MM.1S (cell line): ENCODE measurements at regions not wholly inside any gene's neighbourhood (a gene's known extent, or its start where the extent isn't known, plus 50 kb on each side); places are given as distances from the start of the nearest gene placed in this dataset.

Experiments used
- DNase-seq: peaks from one replicate; pipeline ENCODE4 v3.0.0-alpha.2; 2015
- H2AFZ ChIP-seq: fragments of 300-600 bp; sonication (generic); 2 replicates; pipeline ENCODE4 v1.6.0; 2016; ENCODE audit warnings: antibody characterized with exemption, low read length
- H3F3A ChIP-seq: fragments of 300-600 bp; sonication (generic); 2 replicates; pipeline ENCODE4 v1.6.1; 2016; ENCODE audit warnings: mild to moderate bottlenecking, antibody characterized with exemption, low read length, moderate library complexity, mixed read lengths; ENCODE audit not compliant: insufficient read depth
- H3K27ac ChIP-seq: fragments of 300-600 bp; sonication (generic); 2 replicates; pipeline ENCODE4 v1.5.1; 2016; ENCODE audit warnings: mild to moderate bottlenecking, low read length
- H3K27me3 ChIP-seq: fragments of 300-600 bp; sonication (generic); replicated peaks from 2 replicates; pipeline ENCODE4 v1.6.0; 2016; ENCODE audit warnings: low read length; ENCODE audit not compliant: insufficient read depth
- H3K36me3 ChIP-seq: fragments of 300-600 bp; sonication (generic); replicated peaks from 2 replicates; pipeline ENCODE4 v1.6.1; 2016; ENCODE audit warnings: mild to moderate bottlenecking, low read length, mixed read lengths; ENCODE audit not compliant: insufficient read depth
- H3K4me1 ChIP-seq: fragments of 300-600 bp; sonication (generic); 2 replicates; pipeline ENCODE4 v1.6.1; 2016; ENCODE audit warnings: low read length, mixed read lengths
- H3K4me2 ChIP-seq: fragments of 300-600 bp; sonication (generic); 2 replicates; pipeline ENCODE4 v1.6.0; 2016; ENCODE audit warnings: low read depth, low read length
- H3K4me3 ChIP-seq: fragments of 300-600 bp; sonication (generic); 2 replicates; pipeline ENCODE4 v1.5.1; 2016; ENCODE audit warnings: low read length, mixed read lengths
- H3K79me2 ChIP-seq: fragments of 300-600 bp; sonication (generic); 2 replicates; pipeline ENCODE4 v1.6.1; 2016; ENCODE audit warnings: mixed run types, low read length, mixed read lengths
- H3K9ac ChIP-seq: fragments of 300-600 bp; sonication (generic); 2 replicates; pipeline ENCODE4 v1.6.1; 2016; ENCODE audit warnings: low read length, mixed read lengths
- H3K9me2 ChIP-seq: fragments of 300-600 bp; sonication (generic); replicated peaks from 2 replicates; pipeline ENCODE4 v1.6.1; 2016; ENCODE audit warnings: mild to moderate bottlenecking, low read length, mixed read lengths; ENCODE audit not compliant: insufficient read depth
- H3K9me3 ChIP-seq: fragments of 300-600 bp; sonication (generic); replicated peaks from 2 replicates; pipeline ENCODE4 v1.6.1; 2016; ENCODE audit warnings: mild to moderate bottlenecking, low read length, mixed read lengths; ENCODE audit not compliant: insufficient read depth
- H4K20me1 ChIP-seq: fragments of 300-600 bp; sonication (generic); 2 replicates; pipeline ENCODE4 v1.6.1; 2016; ENCODE audit warnings: mild to moderate bottlenecking, low read length, moderate library complexity, mixed read lengths; ENCODE audit not compliant: insufficient read depth
- CTCF ChIP-seq: fragments of 300-600 bp; sonication (generic); IDR thresholded peaks from 2 replicates; pipeline ENCODE4 v1.5.1; 2016; ENCODE audit warnings: antibody characterized with exemption, low read length, mixed read lengths
- EZH2 ChIP-seq: fragments of 300-600 bp; sonication (generic); optimal IDR thresholded peaks from 2 replicates; pipeline ENCODE3; 2017; ENCODE audit warnings: low read depth, mild to moderate bottlenecking, antibody characterized with exemption, low read length, mixed read lengths
- EZH2phosphoT487 ChIP-seq: fragments of 300-600 bp; sonication (generic); IDR thresholded peaks from 2 replicates; pipeline ENCODE4 v1.6.1; 2018; ENCODE audit warnings: antibody characterized with exemption, low read length

DNA sequence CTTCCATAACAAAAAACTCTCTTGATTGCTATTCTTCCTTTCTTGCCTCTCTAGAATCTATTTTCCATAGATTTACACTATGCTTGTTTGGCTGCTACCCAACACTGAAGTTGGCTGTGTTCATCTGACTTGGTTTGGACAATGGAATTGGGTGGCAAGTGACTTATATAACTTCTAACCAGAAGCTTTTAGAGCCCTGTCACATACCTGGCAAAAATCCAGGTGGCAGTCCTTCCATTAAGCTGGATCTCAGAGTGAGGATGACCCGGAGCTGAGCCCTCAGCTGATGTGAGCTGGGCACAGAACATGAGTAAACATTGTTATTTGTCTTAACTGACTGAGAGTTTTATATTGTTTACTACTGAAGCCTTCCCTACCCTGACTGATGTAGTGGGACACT, 225.7 kb downstream of the TLR4 start:
- Histone ChIP-seq H3K79me2 (no peaks in the 10 kb centered on the region), H3K9ac (no peak overlapping the region), H4K20me1 (no peaks in the 10 kb centered on the region), H3K27me3 (no peaks in the 10 kb centered on the region), H3K4me1 (0 out of 2 replicates have a peak, but pooled peaks cover 5% of the 10 kb centered on the region), H3K9me2 (no peaks in the 10 kb centered on the region), H3K4me3 (no peak overlapping the region), H3F3A (no peaks in the 10 kb centered on the region), H3K9me3 (no peaks in the 10 kb centered on the region), H2AFZ (no peak overlapping the region), H3K4me2 (no peak overlapping the region), H3K27ac (no peak overlapping the region), H3K36me3 (no peaks in the 10 kb centered on the region)
- DNase-seq = no peak
- TF ChIP-seq EZH2 = no peak

- no peak overlapping the region for H3K9ac ChIP-seq
- H3F3A ChIP-seq = peaks cover 15% of the 10 kb centered on the region
- no peaks in the 10 kb centered on the region for H4K20me1 ChIP-seq
- TF ChIP-seq EZH2phosphoT487 (no peak), EZH2 (no peak), CTCF (no peak)
- H3K4me2 ChIP-seq = no peak overlapping the region
- no peak overlapping the region for H2AFZ ChIP-seq
- no peaks in the 10 kb centered on the region for H3K9me3 ChIP-seq
- no peaks in the 10 kb centered on the region for H3K36me3 ChIP-seq
- H3K4me3 ChIP-seq = no peak overlapping the region
- DNase-seq = no peak
- no peaks in the 10 kb centered on the region for H3K79me2 ChIP-seq
- peaks cover 20% of the 10 kb centered on the region for H3K4me1 ChIP-seq
- H3K27ac ChIP-seq = no peak overlapping the region
- no peaks in the 10 kb centered on the region for H3K27me3 ChIP-seq
- no peaks in the 10 kb centered on the region for H3K9me2 ChIP-seq
These were observed 228.4 kb downstream of the TLR4 start for GRCh38 chr9:117932585-117932984.

DNA sequence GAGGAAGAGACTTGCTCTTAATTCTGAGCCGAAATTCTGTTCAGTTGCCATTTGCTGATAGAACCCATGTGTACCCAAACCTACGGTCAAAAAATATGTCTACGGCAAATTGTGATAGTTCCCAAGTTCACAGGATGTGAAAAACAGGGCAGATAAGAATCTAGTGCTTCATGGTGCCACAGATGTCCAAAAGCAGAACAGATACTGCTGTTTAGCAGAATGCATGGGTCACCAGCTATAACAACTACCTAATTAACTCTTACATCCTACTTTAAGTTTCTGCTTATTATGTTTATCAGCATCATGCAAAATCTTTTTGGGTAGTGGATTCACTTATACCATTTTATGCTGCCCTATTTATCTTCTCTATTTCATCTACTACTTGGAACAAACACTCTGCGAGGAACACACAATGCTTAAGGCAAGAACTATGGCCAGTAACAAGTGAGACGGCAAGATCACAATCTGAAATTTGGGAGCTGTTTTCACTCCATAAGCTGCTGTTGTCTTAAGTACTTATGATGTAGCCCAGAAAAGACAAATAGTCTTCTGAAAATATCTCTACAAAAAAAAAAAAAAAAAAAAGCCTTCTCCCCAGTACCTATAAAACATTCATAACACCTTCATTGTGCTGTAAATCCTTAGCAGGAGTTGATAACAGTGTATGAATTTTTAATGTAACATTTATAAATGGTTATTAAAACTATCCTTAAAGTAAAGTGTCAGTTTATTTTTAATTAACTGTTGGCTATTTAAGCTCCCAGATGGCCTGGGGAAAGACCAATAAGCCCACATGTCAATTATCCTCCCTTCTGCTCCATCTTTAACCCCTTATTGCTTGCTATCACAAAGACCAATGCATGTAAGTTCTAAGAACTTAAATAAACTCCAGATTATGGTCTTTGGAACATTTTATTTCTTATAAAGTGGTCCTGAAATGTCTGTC, 232.3 kb downstream of the TLR4 start:
- TF ChIP-seq EZH2phosphoT487 (no peak), EZH2 (no peak), CTCF (no peak)
- H3K27me3 ChIP-seq = no peaks in the 10 kb centered on the region
- peak overlapping the region; percentile 85 for H3K27ac ChIP-seq
- peak; percentile 68 for DNase-seq
- peak overlapping the region; percentile 53 for H3K9ac ChIP-seq
- no peaks in the 10 kb centered on the region for H3K36me3 ChIP-seq
- H3K79me2 ChIP-seq = no peaks in the 10 kb centered on the region
- H3F3A ChIP-seq = peaks cover 15% of the 10 kb centered on the region
- peak overlapping the region; percentile 61 for H2AFZ ChIP-seq
- no peaks in the 10 kb centered on the region for H3K9me3 ChIP-seq
- peak overlapping the region; percentile 52 for H3K4me2 ChIP-seq
- H3K9me2 ChIP-seq = no peaks in the 10 kb centered on the region
- peaks cover 27% of the 10 kb centered on the region for H3K4me1 ChIP-seq
- H3K4me3 ChIP-seq = peak overlapping the region; percentile 11; the same call in 1 of the 2 replicates
- no peaks in the 10 kb centered on the region for H4K20me1 ChIP-seq

DNA sequence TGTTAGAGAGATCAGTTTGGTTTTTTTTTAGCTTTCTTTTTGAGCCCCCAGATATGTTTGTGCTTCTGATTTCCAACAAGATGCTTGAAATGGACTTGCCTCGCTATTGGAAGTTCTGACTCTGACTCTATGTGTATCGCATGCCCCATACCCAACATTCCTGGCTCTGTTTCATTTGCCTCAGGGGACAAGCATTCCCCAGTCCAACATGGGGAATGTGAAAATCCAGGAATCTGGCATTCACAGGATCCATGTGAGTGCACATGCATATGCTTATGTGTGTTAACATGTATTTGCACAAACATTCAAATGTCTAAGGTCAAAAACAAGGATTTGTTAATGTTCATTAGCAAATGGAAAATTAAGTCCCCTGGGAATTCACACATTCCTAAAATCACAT, 233.9 kb downstream of the TLR4 start:
- H3F3A ChIP-seq = peaks cover 15% of the 10 kb centered on the region

More for the DNA sequence above, 233.9 kb downstream of the TLR4 start:
- no peak overlapping the region for H2AFZ ChIP-seq
- H3K9me2 ChIP-seq = no peaks in the 10 kb centered on the region
- no peak overlapping the region for H3K4me2 ChIP-seq
- H3K4me3 ChIP-seq = no peak overlapping the region
- peaks cover 27% of the 10 kb centered on the region for H3K4me1 ChIP-seq
- no peaks in the 10 kb centered on the region for H3K27me3 ChIP-seq
- H3K9me3 ChIP-seq = no peaks in the 10 kb centered on the region
- no peaks in the 10 kb centered on the region for H3K79me2 ChIP-seq
- H3K27ac ChIP-seq = peak overlapping the region; percentile 51; the same call in 1 of the 2 replicates
- H4K20me1 ChIP-seq = no peaks in the 10 kb centered on the region
- TF ChIP-seq EZH2 (no peak), EZH2phosphoT487 (no peak), CTCF (no peak)
- H3K9ac ChIP-seq = no peak overlapping the region
- no peak for DNase-seq
- no peaks in the 10 kb centered on the region for H3K36me3 ChIP-seq
